HUES48 (cell line): ENCODE measurements at regions not wholly inside any gene's neighbourhood (a gene's known extent, or its start where the extent isn't known, plus 50 kb on each side); places are given as distances from the start of the nearest gene placed in this dataset.
"Not testable (repeated sequence)": the region's sequence is repeated elsewhere in the genome, so short reads cannot be mapped to it uniquely, and the experiment has no call there.

Experiments used
- H3K27ac ChIP-seq: one replicate; pipeline ENCODE4 v1.7.0; 2013; ENCODE audit warnings: low read depth, low read length, inconsistent platforms
- H3K27me3 ChIP-seq: 2 replicates; pipeline ENCODE4 v1.6.1; 2013; ENCODE audit warnings: mild to moderate bottlenecking, low read length; ENCODE audit not compliant: control insufficient read depth, insufficient read depth
- H3K36me3 ChIP-seq: 2 replicates; pipeline ENCODE4 v1.6.1; 2013; ENCODE audit warnings: low read length; ENCODE audit not compliant: control insufficient read depth, insufficient read depth
- H3K4me1 ChIP-seq: 2 replicates; pipeline ENCODE4 v1.6.1; 2013; ENCODE audit warnings: mild to moderate bottlenecking, low read length; ENCODE audit not compliant: control insufficient read depth, insufficient read depth
- H3K4me3 ChIP-seq: 2 replicates; pipeline ENCODE4 v1.5.1; 2013; ENCODE audit warnings: mild to moderate bottlenecking, low read depth, low read length
- H3K9ac ChIP-seq: 2 replicates; pipeline ENCODE4 v1.6.1; 2013; ENCODE audit warnings: mild to moderate bottlenecking, low read depth, low read length, moderate library complexity
- H3K9me3 ChIP-seq: 2 replicates; pipeline ENCODE4 v1.6.1; 2013; ENCODE audit warnings: low read length; ENCODE audit not compliant: control insufficient read depth, insufficient read depth

- Histone ChIP-seq H3K27me3 (no peaks in the 10 kb centered on the region), H3K9me3 (no peaks in the 10 kb centered on the region), H3K9ac (no peak overlapping the region), H3K4me3 (no peak overlapping the region), H3K27ac (no peak overlapping the region), H3K36me3 (no peaks in the 10 kb centered on the region), H3K4me1 (no peaks in the 10 kb centered on the region; the same call in 1 of the 2 replicates)
Measured at GRCh38 chr4:126404549-126404948, 1089.8 kb downstream of the FAT4 start.

GRCh38 chr4:126405369-126405982 lies 1090.7 kb downstream of the FAT4 start:
- Histone ChIP-seq H3K27ac (no peak overlapping the region), H3K9me3 (no peaks in the 10 kb centered on the region), H3K4me1 (no peaks in the 10 kb centered on the region; the same call in 1 of the 2 replicates), H3K27me3 (no peaks in the 10 kb centered on the region), H3K4me3 (no peak overlapping the region), H3K9ac (no peak overlapping the region), H3K36me3 (no peaks in the 10 kb centered on the region)

- H3K27me3 ChIP-seq, result no peaks in the 10 kb centered on the region
Measured at GRCh38 chr4:126409746-126410145, 1095.0 kb downstream of the FAT4 start.

GRCh38 chr4:126411047-126411446 lies 1096.3 kb downstream of the FAT4 start:
- no peaks in the 10 kb centered on the region for H3K9me3 ChIP-seq
- no peak overlapping the region for H3K9ac ChIP-seq
- H3K27ac ChIP-seq, result no peak overlapping the region
- no peak overlapping the region for H3K4me3 ChIP-seq
- no peaks in the 10 kb centered on the region for H3K36me3 ChIP-seq
- no peaks in the 10 kb centered on the region for H3K27me3 ChIP-seq
- no peaks in the 10 kb centered on the region; the same call in 1 of the 2 replicates for H3K4me1 ChIP-seq

More at GRCh38 chr4:126409746-126410145, 1095.0 kb downstream of the FAT4 start:
- Histone ChIP-seq H3K9me3 (no peaks in the 10 kb centered on the region), H3K4me3 (no peak overlapping the region), H3K27ac (no peak overlapping the region), H3K36me3 (no peaks in the 10 kb centered on the region), H3K9ac (no peak overlapping the region), H3K4me1 (no peaks in the 10 kb centered on the region; the same call in 1 of the 2 replicates)

- H3K27ac ChIP-seq, H3K36me3 ChIP-seq, H3K9me3 ChIP-seq, H3K4me1 ChIP-seq, H3K9ac ChIP-seq, H3K27me3 ChIP-seq, H3K4me3 ChIP-seq: not testable (repeated sequence)
Measured at GRCh38 chr4:126412310-126412709, 1097.6 kb downstream of the FAT4 start.

DNA sequence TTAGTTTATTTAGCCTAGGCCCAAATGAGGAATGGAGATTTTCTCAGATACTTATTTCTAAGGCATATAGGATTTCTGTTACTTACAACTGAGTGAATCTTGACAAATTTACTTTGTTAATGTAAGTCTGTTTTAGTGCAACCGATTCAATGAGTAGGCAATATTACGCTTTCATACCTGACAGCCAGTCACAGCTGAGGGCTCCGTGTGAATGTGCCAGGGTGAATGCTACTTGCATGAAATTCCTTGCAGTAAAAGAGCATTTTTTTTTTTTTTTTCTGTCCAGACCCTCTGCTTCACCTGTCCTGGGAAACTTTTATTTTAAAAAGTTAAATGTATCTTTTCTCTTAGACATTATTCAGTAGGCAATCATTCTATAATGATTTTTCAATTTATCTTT lies 1100.0 kb downstream of the FAT4 start:
- Histone ChIP-seq H3K4me3 (no peak overlapping the region), H3K36me3 (no peaks in the 10 kb centered on the region), H3K9me3 (no peaks in the 10 kb centered on the region), H3K27me3 (no peaks in the 10 kb centered on the region), H3K9ac (no peak overlapping the region), H3K4me1 (no peaks in the 10 kb centered on the region), H3K27ac (no peak overlapping the region)

- Histone ChIP-seq H3K27ac (no peak overlapping the region), H3K4me3 (no peak overlapping the region), H3K4me1 (no peaks in the 10 kb centered on the region), H3K36me3 (no peaks in the 10 kb centered on the region), H3K9ac (no peak overlapping the region), H3K27me3 (no peaks in the 10 kb centered on the region), H3K9me3 (no peaks in the 10 kb centered on the region)
Measured at GRCh38 chr4:126419266-126419665, 1104.5 kb downstream of the FAT4 start.

DNA sequence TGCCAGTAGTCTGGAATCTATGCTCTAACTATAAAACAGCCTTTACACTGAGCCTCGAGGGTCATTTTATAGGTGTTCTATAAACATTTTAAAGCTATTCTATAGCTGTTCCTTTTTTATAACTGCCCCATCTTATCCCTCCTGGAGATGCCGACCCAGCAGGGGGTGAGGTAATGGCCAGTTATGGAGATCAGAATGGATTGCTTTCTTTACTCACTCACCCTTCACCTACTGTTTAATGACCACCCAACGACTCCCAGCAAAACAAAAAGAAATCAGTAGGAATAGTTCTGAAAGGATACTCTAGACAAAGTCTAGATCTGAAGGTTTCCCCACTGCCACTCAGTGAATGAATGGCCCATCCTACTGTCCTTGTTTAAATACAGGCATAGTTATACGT lies 1113.1 kb downstream of the FAT4 start:
- Histone ChIP-seq H3K27ac (no peak overlapping the region), H3K27me3 (no peaks in the 10 kb centered on the region), H3K4me3 (no peak overlapping the region), H3K36me3 (no peaks in the 10 kb centered on the region), H3K9ac (no peak overlapping the region), H3K4me1 (0 out of 2 replicates have a peak, but pooled peaks cover 4% of the 10 kb centered on the region), H3K9me3 (no peaks in the 10 kb centered on the region)

DNA sequence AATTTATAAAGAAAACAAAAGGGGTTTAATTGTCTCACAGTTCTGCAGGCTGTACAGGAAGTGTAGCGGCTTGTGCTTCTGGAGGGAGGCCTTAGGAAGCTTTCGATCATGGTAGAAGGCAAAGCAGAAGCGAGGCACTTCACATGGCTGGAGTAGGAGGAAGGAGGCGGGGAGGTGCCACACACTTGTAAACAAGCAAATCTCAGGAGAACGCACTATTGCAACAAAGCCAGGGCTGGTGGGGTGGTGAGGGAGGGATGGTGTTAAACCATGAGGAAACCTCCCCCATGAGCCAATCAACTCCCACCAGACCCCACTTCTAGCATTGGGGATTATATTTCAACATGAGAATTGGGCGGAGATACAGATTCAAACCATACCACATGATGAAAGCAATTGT lies 1116.3 kb downstream of the FAT4 start:
- Histone ChIP-seq H3K9me3 (no peaks in the 10 kb centered on the region), H3K27me3 (no peaks in the 10 kb centered on the region), H3K4me3 (no peak overlapping the region), H3K9ac (no peak overlapping the region), H3K4me1 (0 out of 2 replicates have a peak, but pooled peaks cover 4% of the 10 kb centered on the region), H3K27ac (no peak overlapping the region), H3K36me3 (no peaks in the 10 kb centered on the region)

DNA sequence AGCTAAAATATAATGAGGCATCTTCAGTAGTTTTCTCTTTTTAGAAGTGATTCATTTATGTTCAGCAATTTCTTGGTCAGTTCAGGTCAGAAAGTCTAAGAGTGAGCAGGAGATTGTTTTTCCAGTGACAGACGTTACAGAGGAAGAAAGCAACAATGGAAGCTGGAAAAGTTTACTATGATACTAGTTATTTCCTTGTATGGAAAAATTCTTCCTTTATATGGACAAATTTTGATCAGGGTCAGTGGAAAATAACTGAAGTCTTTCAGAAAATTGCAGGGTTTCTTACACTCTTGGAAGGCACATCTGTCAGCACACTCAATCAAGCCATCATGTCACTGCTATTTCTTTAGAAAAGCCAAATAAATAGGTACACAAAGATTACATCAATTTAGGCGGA lies 1120.7 kb downstream of the FAT4 start:
- no peak overlapping the region for H3K27ac ChIP-seq
- no peaks in the 10 kb centered on the region for H3K36me3 ChIP-seq
- H3K4me3 ChIP-seq, result no peak overlapping the region
- H3K27me3 ChIP-seq, result no peaks in the 10 kb centered on the region
- no peaks in the 10 kb centered on the region for H3K9me3 ChIP-seq
- no peak overlapping the region for H3K9ac ChIP-seq
- H3K4me1 ChIP-seq, result peaks cover 13% of the 10 kb centered on the region; the same call in 1 of the 2 replicates

DNA sequence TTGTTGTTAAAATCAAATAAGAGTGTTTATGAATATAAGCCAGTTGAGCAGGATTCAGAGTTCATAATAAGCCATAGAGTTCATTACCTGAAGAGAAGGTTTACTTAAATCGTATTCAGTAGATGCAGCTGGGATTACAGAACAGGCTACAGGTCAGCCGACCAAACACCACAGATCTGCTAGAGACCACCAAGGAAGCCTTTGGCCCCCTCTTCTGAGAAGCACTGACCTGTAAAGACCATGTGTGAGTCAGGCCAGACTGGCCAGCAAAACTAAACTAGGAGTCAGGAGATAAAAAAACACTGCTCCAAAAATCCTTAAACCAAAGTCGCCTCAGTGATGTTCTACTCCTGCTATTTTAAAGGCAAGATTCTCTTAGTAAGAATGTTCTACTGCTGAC lies 1125.5 kb downstream of the FAT4 start:
- no peaks in the 10 kb centered on the region for H3K36me3 ChIP-seq
- no peak overlapping the region for H3K27ac ChIP-seq
- no peak overlapping the region for H3K4me3 ChIP-seq
- H3K4me1 ChIP-seq, result peaks cover 18% of the 10 kb centered on the region; the same call in 1 of the 2 replicates
- no peaks in the 10 kb centered on the region for H3K27me3 ChIP-seq
- H3K9me3 ChIP-seq, result no peaks in the 10 kb centered on the region
- H3K9ac ChIP-seq, result no peak overlapping the region
